Left renal pelvis (tissue), 4 donors: ENCODE measurements at regions not wholly inside any gene's neighbourhood (a gene's known extent, or its start where the extent isn't known, plus 50 kb on each side); places are given as distances from the start of the nearest gene placed in this dataset.

ENCODE experiments used
- DNase-seq, 4 donors: peaks; one replicate each; pipeline ENCODE4 v3.0.0-alpha.2; 2013; ENCODE audit warnings: low read depth in 4 of 4, low spot score in 3 of 4

DNA sequence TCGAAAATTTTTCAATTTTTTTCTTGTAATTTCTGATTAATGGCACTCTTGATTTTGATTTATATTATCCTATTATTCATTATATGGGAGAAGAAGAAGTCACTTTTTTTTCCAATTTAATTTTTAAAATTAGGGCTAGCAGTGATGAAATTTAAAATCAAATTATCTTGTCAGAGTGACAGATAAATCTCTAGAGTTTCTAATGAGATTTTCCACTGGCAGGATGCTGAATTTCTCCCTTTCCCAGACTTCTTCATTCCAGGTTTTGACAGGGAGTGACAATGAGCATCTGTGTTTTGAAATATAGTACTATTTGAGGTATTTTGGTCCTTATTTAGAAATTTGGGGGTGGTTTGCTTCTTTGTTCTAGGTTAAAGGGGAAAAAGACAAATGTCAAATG is 2274.1 kb downstream of the MAT2B start:
- no peak for DNase-seq

DNA sequence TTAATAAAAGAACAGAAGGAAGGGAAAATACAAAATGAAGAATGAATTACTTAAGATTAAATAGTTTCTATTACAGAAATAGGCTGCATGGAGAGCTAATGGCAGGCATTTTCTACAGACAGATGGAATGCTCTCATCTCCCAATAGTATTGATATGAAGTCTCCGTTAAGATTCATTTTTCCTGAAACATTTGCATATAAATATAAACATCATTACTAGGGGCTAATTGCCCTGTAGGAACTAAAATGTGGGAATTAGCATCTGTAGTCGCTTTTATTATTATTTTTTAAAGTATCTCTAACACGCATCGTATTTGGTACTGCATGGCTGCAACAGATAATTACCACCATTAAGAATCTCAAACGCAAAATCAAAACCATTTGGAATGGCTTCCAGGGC is 2275.5 kb downstream of the MAT2B start:
- DNase-seq: no peak

DNA sequence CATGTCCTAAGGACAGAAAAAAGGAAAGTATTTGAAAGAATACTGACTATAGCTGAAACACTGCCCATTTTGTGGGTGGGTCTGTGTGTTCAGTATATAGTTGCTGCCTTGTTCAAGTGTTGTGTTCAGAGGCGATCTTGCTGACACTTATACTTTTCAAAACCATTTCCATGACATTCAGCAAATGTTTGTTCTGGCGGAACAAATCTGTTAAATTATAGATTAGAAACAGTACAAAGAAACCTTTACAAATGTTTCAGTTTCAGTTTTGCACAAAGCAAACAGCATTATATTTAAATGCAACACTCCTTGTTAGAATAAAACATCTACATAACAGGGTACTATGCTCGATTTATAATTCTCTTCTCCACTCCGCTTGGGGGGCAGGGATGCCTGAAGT is 2276.3 kb downstream of the MAT2B start:
- no peak for DNase-seq

DNA sequence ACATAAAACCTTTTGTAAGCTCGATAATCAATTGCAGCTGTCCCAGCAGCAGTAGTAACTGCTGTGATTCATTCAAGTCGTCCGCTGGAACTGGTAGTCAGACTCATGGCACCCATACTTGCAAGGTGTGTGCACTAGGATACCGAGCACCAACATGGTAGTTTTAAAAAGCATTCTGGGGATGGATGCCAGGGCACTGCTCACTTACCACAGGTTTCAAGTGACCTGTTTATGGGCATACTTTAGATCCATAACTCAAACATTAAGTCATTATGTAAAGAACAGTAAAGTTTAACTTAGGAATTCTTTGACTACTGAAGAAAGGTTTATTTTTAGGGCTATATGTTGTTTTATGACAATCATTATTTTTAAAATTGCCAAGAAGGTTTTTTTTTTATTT is 2277.6 kb downstream of the MAT2B start:
- no peak for DNase-seq

DNA sequence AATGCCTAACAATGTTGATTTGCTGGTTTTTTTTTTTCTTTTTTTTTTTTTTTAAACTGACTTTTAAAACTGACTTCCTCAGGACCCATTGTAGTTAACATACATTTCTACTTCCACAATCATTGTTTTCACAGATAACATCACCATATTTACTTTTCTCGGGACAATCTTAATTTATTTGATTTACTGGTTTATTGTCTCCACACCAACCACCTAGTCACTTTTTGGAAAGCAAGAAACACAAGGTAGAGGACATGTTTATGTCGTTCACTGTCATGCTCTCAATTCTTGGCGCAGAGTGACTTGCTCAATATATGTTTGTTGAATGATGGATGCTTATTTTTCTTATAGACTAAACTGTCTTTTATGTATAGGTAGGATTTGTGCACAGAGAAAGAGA is 2280.7 kb downstream of the MAT2B start:
- DNase-seq: no peak

DNA sequence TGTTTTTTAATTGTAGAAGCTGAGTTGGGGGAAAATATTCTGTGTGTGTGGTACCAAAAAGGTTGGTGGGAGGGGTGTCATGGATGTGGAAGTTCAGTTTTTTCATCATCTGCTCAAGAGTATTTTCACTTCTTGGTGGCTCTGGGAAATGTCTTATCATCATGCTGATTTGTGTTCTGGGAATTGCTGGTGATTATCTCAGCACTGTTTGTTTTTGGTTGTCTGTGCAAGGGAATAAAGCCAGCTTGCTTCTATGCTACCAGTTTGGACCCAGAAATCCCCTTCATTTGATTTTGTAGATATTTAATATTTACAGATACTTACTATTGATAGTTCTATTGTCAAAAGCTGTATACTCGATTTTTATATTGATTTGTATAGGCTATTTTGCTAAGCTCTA is 2289.7 kb downstream of the MAT2B start:
- DNase-seq: no peak

DNA sequence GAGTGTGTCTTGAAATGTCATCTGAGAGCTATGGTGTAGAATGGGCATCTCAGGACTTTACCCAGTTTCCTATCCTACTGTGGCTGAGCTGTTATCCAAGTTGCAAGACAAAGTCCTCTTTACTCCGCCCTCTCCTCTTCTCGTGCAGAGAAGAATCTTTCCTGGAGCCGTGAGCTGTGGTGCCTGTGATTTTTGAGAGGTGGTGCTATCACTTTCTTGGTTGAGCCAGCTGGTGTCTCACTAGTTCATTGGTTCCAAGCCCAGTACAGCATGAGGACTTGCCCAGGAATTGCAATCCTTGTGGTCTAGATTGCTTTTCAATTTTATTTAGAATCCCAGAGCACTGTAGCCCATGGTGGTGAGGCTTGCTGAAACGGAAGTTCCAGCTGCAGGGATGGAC is 2300.3 kb downstream of the MAT2B start:
- DNase-seq: no peak

DNA sequence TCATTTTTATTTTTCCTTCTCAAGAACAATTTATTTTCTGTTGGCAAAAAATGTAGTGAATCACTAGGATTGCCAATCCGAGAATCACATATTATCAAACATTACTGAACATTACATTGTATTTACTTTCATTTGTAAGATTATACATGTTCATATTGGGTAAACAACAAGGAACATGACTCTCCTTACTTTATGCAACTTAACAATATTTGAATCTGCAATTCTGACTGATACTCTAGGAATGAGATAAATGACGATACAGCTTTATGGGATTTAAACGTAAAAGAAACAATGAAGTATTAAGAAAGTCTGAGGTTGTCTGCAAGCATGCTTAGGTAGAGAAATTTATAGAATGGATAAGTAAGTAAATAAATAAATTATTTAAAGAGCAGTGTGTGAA is 2302.9 kb downstream of the MAT2B start:
- DNase-seq: no peak

DNA sequence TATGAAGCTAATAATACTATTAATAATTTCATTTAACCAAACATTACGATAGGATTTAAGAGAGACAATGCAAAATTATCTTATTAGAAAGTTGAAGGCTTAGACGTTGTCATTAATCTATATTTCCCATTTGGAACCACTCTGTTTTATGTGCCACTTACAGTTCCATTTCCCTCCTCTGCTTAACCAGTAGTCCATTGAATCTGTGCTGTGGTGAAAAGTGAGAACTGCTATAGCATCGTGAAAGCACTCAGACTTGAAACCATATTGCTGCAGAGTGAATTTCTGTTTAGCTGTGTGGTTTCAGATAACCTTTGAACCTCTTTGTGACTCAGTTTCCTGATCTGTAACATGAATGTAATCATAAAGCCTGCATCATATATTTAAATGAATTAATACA is 2304.5 kb downstream of the MAT2B start:
- no peak for DNase-seq

DNA sequence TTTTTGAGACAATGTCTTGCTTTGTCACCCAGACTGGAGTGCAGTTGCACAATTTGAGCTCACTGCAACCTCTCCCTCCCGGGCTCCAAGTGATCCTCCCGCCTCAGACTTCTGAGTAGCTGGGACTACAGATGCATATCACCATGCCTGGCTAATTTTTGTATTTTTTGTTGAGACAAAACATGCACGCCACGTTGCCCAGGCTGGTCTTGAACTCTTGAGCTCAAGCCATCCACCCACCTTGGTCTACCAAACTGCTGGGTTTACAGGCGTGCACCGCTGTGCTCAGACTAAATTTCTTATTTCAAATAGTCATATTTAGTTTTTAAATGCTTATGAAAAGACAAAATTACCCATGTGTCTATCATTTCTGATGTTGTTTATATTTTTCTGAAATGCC is 2324.1 kb downstream of the MAT2B start:
- DNase-seq: no peak

DNA sequence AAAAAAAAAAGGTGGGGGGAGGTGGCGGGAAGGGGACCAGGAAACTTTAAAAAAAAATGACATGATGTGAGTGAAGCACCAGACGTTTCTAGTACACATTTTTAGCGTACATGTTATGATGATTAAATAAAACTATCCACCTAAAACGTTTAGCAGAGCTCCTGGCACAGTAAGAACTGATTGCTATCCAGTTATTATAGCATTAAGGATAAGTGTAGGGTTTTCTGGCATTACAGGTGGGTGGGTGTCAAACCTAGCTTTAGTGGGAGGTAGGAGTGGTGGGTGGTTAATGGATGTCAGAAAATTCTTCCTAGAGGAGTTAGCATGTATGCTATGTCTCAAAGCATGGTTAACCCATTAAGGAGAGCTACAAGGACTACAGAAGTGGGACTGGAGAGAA is 2329.5 kb downstream of the MAT2B start:
- DNase-seq: no peak

DNA sequence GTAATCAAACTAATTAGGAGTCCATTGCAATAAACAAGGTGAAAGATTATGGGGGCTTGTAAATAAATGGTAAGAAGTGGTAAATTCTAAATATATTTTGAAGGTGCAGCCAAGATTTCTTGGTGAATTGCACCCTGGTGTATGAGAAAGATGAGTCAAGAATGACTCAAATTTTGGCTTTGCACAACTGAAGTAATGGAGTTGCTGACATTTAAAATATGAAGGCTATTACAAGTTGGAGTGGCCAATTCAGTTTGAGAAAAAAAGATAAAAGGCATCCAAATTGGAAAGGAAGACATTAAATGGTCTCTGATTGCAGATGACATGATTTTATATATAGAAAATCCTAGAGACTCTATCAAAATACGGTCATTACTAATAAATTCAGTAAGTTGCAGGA is 2330.6 kb downstream of the MAT2B start:
- no peak for DNase-seq

DNA sequence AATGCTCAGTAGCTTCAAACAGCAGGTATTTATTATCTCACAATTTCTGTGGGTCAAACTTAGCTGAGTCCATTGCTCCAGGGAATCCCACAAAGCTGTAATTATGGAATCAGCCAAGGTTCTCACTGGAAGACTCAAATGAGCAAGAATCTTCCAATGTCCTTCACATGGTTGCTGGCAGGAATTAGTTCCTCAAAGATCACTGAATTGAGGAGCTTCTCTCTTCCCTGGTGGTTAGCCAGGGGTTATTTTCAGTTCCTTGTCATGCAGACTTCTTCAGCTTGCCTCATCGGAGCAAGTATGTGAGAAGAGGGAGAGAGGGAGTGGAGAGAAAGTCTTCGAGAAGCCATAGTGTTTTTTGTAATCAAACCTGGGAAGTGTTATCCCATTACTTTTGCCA is 2331.9 kb downstream of the MAT2B start:
- DNase-seq: no peak

DNA sequence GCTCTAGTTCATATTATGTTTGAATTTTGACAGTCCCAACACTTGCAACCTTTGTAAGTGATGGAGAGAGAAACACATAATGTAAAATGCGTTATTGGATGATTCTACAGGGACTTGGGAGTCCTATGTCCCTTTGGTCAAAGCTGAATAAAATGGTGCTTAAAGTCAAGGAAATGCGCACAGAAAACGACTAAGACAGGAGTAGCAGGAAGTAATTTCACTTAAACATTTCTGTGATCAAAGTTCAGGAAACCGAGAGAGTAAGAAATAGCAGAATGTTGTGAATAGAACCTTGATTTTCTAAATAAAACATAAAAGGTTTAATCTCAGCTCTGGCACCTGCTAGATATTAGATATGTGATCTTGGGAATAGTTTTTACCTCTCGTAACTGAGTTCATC is 2339.2 kb downstream of the MAT2B start:
- DNase-seq: no peak

DNA sequence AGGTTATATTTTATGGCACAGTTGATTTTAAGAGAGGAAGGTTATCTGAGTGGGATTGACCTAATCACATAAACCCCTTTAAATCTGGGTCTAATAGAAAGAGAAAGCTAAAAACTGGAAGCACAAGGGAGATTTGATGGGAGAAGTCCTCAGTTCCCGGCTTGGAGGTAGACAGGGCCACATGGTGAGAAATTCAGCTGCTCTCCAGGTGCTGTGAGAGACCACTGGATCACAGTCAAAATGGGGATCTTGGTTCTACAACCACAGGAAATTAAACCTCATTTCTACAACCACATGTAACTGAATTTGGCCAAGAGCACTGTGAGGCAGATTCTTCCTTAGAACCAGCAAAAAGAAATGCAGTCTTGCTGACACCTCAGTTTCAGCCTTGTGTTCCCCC is 2352.7 kb downstream of the MAT2B start:
- DNase-seq: no peak

DNA sequence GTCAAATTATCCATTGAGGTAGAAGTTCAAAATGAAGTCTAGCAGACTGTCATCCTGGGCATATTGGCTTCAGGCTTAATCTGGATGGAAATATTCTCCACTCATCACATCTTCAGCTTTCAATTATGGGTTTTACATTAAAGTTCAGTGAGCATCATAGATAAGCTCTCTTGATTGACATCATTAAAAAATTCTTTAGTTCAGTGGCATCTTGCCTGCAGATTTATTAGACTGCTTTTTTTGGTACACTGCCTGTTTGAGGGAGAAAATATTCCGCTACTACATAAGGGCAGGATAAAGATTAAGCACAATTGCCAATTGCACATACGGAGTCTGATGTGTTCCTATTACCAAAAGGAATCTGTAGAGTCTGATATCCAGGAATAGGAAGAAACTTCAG is 2353.8 kb downstream of the MAT2B start:
- no peak for DNase-seq

DNA sequence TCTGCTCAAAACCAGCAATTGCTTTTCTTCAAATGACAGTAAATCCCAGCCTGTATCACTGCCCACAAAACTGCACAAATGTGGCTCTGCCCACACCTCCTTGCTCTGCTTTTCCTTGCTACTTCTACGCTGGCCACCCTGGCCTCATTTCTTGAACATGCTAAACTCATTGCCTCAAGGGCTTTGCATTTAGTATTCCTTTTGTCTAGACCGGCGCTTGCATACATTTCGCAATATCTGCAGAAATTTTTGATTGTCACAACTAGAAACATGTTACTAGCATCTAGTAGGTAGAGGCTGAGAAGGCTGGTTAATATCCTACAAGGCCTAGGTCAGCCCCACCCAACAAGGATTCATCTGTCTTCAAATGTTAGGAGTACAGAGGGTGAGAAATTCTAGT is 2357.8 kb downstream of the MAT2B start:
- no peak for DNase-seq

DNA sequence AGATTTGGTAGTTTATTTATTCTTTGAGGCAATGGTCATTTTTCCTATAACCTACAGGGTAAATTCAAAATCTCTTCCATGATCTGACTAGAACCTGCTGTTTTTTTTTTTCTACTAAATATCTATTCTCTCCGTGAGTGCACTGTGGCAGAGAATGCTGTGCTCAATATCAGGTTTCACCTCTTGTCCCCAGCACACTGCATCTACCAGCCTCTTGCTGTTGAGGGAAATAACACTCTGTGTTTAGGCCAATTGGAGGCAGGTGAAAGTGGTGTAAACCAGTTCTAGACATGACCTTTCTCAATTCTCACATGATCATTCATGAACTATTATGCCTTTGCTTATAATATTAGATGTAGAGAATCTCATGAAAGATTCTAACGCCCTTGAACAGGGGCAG is 2365.9 kb downstream of the MAT2B start:
- no peak for DNase-seq

DNA sequence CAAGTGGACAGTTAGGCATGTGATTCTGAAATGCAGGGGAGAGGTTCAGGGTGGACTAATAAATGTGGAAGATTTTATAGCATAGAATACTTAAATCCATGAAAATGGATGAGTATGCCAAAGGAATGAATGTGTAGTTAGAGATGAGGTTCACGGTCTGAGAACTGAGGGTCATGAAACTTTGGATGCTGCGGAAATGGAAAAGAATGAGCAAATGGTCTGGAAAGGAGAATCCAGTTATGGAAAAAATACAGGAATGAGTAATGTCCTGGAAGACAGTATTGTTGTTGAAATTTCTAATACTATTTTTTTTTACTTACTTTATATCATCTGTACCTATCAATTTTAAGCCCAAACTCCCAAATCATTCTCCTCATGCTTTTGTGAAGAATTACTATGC is 2369.4 kb downstream of the MAT2B start:
- no peak for DNase-seq

DNA sequence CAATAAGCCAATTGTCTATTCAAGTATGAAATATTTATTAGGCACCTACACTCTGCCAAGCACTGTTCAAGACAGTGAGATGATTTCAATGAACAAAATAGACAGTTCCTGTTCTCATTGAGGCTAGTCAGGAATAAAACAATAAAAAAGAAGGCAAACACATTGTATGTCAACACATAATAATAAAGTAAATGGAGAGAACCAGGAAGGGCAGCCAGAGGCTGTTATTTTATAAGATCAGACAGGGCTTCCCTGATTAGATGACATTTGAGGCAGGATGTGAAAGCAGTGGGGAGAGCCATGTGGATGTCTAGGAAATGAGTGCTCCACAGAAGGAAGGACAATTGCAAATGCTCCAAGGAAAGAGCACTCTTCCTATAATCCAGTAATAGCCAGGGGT is 2371.1 kb downstream of the MAT2B start:
- no peak for DNase-seq

DNA sequence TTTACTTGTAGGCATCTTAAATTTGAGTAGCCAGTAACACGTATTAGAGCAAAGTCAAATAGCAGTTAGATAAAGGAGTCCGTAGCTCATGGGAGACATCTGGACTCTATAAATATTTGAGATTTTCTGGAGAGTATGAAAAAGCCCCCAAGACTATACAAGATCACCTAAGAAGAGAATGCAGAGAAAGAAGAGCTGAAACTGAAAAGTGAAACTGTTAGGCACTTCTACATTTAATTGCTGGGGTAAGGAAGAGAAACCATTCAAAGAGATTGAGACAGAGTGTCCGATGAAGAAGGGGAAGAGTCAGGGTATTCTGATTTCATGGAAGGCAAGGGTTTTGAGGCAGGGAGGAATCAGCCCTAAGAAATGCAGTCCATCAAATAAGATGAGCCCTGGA is 2372.1 kb downstream of the MAT2B start:
- no peak for DNase-seq

DNA sequence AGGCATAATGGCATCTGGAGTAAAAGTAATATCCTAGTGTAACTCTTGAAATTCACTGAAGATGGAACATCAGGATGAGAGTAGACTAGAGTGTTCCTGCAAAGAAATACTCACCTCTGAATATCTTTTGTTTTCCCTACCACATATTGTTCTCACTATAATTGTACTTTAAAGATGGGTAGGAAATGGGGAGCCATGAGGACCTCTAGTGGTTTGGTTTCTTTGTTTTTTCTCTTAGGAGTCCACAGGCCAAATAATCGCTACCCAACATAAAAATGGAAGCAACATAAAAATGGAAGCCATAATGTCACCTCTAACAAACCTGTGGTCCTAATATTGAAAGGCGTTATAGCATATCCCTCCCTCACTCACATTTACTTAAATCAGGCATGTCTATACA is 2375.8 kb downstream of the MAT2B start:
- no peak for DNase-seq

DNA sequence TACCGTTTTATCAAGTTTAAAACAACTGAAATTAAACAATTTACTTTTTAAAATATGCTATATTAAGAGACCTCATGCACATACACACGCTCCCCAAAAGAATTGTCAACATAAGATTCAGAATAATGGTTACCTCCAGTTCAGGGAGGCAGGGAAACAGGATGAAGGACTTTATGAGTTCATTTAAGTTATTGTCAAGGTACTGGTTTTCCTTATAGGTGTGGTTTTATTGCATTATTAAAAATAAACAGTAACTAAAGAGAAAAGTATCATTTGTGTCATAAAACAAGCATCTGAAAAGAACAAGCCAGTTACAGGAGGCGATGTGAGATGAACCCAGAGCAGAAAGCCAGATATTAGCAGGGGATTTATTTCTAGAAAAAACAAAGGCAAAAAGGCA is 2376.7 kb downstream of the MAT2B start:
- no peak for DNase-seq
